ENCODE measurements at regions not wholly inside any gene's neighbourhood (a gene's known extent, or its start where the extent isn't known, plus 50 kb on each side); places are given as distances from the start of the nearest gene placed in this dataset.

GRCh38 chrX:45602151-45602550, 401.5 kb upstream of the DIPK2B start:
- ATAC-seq (ENCODE audit: insufficient read depth, low read depth), result no peak
- no peak overlapping the region for H3K4me3 ChIP-seq (ENCODE audit: low read depth in 1 of 2, low read length in 2 of 2)
- no peaks in the 10 kb centered on the region for H3K36me3 ChIP-seq (ENCODE audit: insufficient read depth, low read length)
- no peaks in the 10 kb centered on the region for H3K79me2 ChIP-seq (ENCODE audit: insufficient read depth, low read length)
- H3K27me3 ChIP-seq (ENCODE audit: insufficient read depth, low read length, poor library complexity), result no peaks in the 10 kb centered on the region
- H3K27ac ChIP-seq (ENCODE audit: low read length), result no peak overlapping the region
- DNase-seq, result no peak
- H4K20me1 ChIP-seq (ENCODE audit: insufficient read depth, low read length), result no peaks in the 10 kb centered on the region
- no peaks in the 10 kb centered on the region for H3K9me3 ChIP-seq (ENCODE audit: insufficient read depth, low read length, severe bottlenecking)
- H3K4me1 ChIP-seq (ENCODE audit: insufficient read depth, low read length), result no peaks in the 10 kb centered on the region
- TF ChIP-seq EZH2 (IDR thresholded peaks at IDR 0.05; ENCODE audit: borderline replicate concordance, low read depth, low read length, severe bottlenecking) (no peak), CTCF (IDR thresholded peaks at IDR 0.05; ENCODE audit: borderline replicate concordance, extremely low read depth, low read length, poor library complexity, severe bottlenecking) (no peak)
- H3K4me2 ChIP-seq (ENCODE audit: insufficient read depth, low read length), result no peak overlapping the region
- no peak overlapping the region for H2AFZ ChIP-seq (ENCODE audit: low read depth, low read length)
- H3K9ac ChIP-seq (ENCODE audit: low read depth, low read length), result no peak overlapping the region

DNA sequence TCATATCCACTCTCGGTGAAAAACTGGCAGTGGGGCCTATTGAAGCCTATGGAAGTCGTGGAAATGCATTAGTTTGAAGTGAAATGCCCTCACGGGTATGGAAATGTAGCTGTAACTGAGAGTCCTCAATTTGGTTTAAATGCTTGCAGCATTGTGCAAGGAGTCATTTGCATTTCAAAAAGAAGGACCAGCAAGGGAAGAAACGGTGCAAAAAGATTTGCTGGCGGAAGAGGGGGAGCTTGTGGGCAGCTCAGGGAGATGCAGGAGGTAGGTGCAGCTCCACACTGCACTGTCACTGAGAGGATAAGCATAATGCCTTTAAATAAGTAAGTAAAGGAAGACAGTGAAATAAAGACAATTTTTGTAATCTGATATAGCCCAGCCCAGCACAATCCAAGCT, 400.4 kb upstream of the DIPK2B start:
- Histone ChIP-seq H3K9me3 (ENCODE audit: insufficient read depth, low read length, severe bottlenecking) (no peaks in the 10 kb centered on the region), H4K20me1 (ENCODE audit: insufficient read depth, low read length) (no peaks in the 10 kb centered on the region), H3K27ac (ENCODE audit: low read length) (no peak overlapping the region), H3K9ac (ENCODE audit: low read depth, low read length) (no peak overlapping the region), H2AFZ (ENCODE audit: low read depth, low read length) (no peak overlapping the region), H3K4me1 (ENCODE audit: insufficient read depth, low read length) (no peaks in the 10 kb centered on the region), H3K79me2 (ENCODE audit: insufficient read depth, low read length) (no peaks in the 10 kb centered on the region), H3K27me3 (ENCODE audit: insufficient read depth, low read length, poor library complexity) (no peaks in the 10 kb centered on the region), H3K4me3 (ENCODE audit: low read depth in 1 of 2, low read length in 2 of 2) (no peak overlapping the region), H3K36me3 (ENCODE audit: insufficient read depth, low read length) (no peaks in the 10 kb centered on the region), H3K4me2 (ENCODE audit: insufficient read depth, low read length) (no peak overlapping the region)
- no peak for DNase-seq
- no peak for TF ChIP-seq CTCF (IDR thresholded peaks at IDR 0.05; ENCODE audit: borderline replicate concordance, extremely low read depth, low read length, poor library complexity, severe bottlenecking)
- TF ChIP-seq EZH2 (IDR thresholded peaks at IDR 0.05; ENCODE audit: borderline replicate concordance, low read depth, low read length, severe bottlenecking), result no peak
- no peak for ATAC-seq (ENCODE audit: insufficient read depth, low read depth)

DNA sequence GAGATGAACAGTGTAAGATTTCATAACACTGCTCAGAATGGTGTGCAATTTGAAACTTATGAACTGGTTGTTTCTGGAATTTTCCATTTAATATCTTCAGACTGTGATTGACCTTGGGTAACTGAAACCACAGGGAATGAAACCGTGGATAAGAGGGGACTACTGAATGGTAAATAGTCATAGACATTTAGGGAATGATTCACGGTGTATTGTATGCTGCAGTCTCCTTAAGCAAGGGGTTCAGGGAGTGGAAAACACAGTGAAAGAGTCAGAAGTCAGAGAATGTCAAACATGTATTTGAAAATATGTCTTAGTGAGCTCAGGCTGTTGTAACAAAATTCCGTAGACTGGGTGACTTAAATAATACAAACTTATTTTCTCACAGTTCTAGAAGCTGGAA, 398.2 kb upstream of the DIPK2B start:
- Histone ChIP-seq H3K9ac (ENCODE audit: low read depth, low read length) (no peak overlapping the region), H3K79me2 (ENCODE audit: insufficient read depth, low read length) (no peaks in the 10 kb centered on the region), H3K4me1 (ENCODE audit: insufficient read depth, low read length) (no peaks in the 10 kb centered on the region), H2AFZ (ENCODE audit: low read depth, low read length) (no peak overlapping the region), H3K27ac (ENCODE audit: low read length) (no peak overlapping the region), H4K20me1 (ENCODE audit: insufficient read depth, low read length) (no peaks in the 10 kb centered on the region), H3K4me2 (ENCODE audit: insufficient read depth, low read length) (no peak overlapping the region), H3K36me3 (ENCODE audit: insufficient read depth, low read length) (no peaks in the 10 kb centered on the region), H3K27me3 (ENCODE audit: insufficient read depth, low read length, poor library complexity) (no peaks in the 10 kb centered on the region), H3K9me3 (ENCODE audit: insufficient read depth, low read length, severe bottlenecking) (no peaks in the 10 kb centered on the region), H3K4me3 (ENCODE audit: low read depth in 1 of 2, low read length in 2 of 2) (no peak overlapping the region)
- TF ChIP-seq EZH2 (IDR thresholded peaks at IDR 0.05; ENCODE audit: borderline replicate concordance, low read depth, low read length, severe bottlenecking) (no peak), CTCF (IDR thresholded peaks at IDR 0.05; ENCODE audit: borderline replicate concordance, extremely low read depth, low read length, poor library complexity, severe bottlenecking) (no peak)
- no peak for DNase-seq
- no peak for ATAC-seq (ENCODE audit: insufficient read depth, low read depth)
